ENCODE measurements at regions not wholly inside any gene's neighbourhood (a gene's known extent, or its start where the extent isn't known, plus 50 kb on each side); places are given as distances from the start of the nearest gene placed in this dataset.

- no peak overlapping the region for H3K27ac ChIP-seq (ENCODE audit: low read length)
- no peak overlapping the region for H3K4me3 ChIP-seq (ENCODE audit: control insufficient read depth in 1 of 2, extremely low read depth in 1 of 2, low read length in 1 of 2)
- no peaks in the 10 kb centered on the region for H3K36me3 Mint-ChIP-seq
- 60% methylated on average over 3 of the region's 5 CpGs for WGBS (ENCODE audit: insufficient coverage)
- peaks cover 4 to 19% (median 18%) of the 10 kb centered on the region in 3 donors for H3K9me3 Mint-ChIP-seq
- no peak for DNase-seq
- no peak overlapping the region for H3K4me3 Mint-ChIP-seq
- H3K36me3 ChIP-seq (ENCODE audit: control insufficient read depth in 2 of 2, extremely low read depth in 1 of 2, insufficient read depth in 1 of 2, low read length in 1 of 2): no peaks in the 10 kb centered on the region
- no peak for ATAC-seq (replicated peaks in 1 of 4)
- H3K27me3 Mint-ChIP-seq: no peaks in the 10 kb centered on the region
- H3K9me3 ChIP-seq: no peaks in the 10 kb centered on the region
- no peak overlapping the region for H3K27ac Mint-ChIP-seq
- ChIA-PET CTCF (no interaction called here), POLR2A (no interaction called here)
- no peaks in the 10 kb centered on the region for H3K4me1 ChIP-seq (ENCODE audit: control insufficient read depth in 1 of 2, extremely low read depth in 1 of 2, insufficient read depth in 2 of 2, low read length in 2 of 2)
- no peaks in the 10 kb centered on the region for H3K27me3 ChIP-seq (replicated peaks in 1 of 2; ENCODE audit: control insufficient read depth in 2 of 2, extremely low read depth in 1 of 2, insufficient read depth in 2 of 2, low read length in 1 of 2)
- H3K4me1 Mint-ChIP-seq: no peaks in the 10 kb centered on the region
These were observed 611.8 kb downstream of the TNS3 start for GRCh38 chr7:46970131-46970430.

GRCh38 chr7:46969303-46970130 lies 612.4 kb downstream of the TNS3 start:
- Mint-ChIP-seq H3K36me3 (no peaks in the 10 kb centered on the region), H3K9me3 (peaks cover 9 to 25% (median 24%) of the 10 kb centered on the region in 3 donors), H3K4me1 (no peaks in the 10 kb centered on the region), H3K4me3 (no peak overlapping the region), H3K27ac (no peak overlapping the region), H3K27me3 (no peaks in the 10 kb centered on the region)
- Histone ChIP-seq H3K36me3 (ENCODE audit: control insufficient read depth in 2 of 2, extremely low read depth in 1 of 2, insufficient read depth in 1 of 2, low read length in 1 of 2) (no peaks in the 10 kb centered on the region), H3K27ac (ENCODE audit: low read length) (no peak overlapping the region), H3K9me3 (no peaks in the 10 kb centered on the region), H3K4me3 (ENCODE audit: control insufficient read depth in 1 of 2, extremely low read depth in 1 of 2, low read length in 1 of 2) (no peak overlapping the region), H3K4me1 (ENCODE audit: control insufficient read depth in 1 of 2, extremely low read depth in 1 of 2, insufficient read depth in 2 of 2, low read length in 2 of 2) (no peaks in the 10 kb centered on the region), H3K27me3 (replicated peaks in 1 of 2; ENCODE audit: control insufficient read depth in 2 of 2, extremely low read depth in 1 of 2, insufficient read depth in 2 of 2, low read length in 1 of 2) (no peaks in the 10 kb centered on the region)
- ChIA-PET CTCF (no interaction called here), POLR2A (interaction anchor here in 1 of 2 donors (0.7 kb wide), 1 partner anchor 11 kb away, joined by 3 read pairs; no protein-coding TSS in a partner anchor)
- ATAC-seq (replicated peaks in 1 of 4): no peak
- no peak for DNase-seq
- 85% methylated on average over 4 of the region's 12 CpGs for WGBS (ENCODE audit: insufficient coverage)

GRCh38 chr7:46968003-46968402 lies 613.9 kb downstream of the TNS3 start:
- H3K27me3 ChIP-seq (replicated peaks in 1 of 2; ENCODE audit: control insufficient read depth in 2 of 2, extremely low read depth in 1 of 2, insufficient read depth in 2 of 2, low read length in 1 of 2): no peaks in the 10 kb centered on the region
- H3K36me3 ChIP-seq (ENCODE audit: control insufficient read depth in 2 of 2, extremely low read depth in 1 of 2, insufficient read depth in 1 of 2, low read length in 1 of 2): no peaks in the 10 kb centered on the region
- H3K9me3 ChIP-seq: peaks cover 4% of the 10 kb centered on the region
- no peak for DNase-seq
- ChIA-PET CTCF (no interaction called here), POLR2A (no interaction called here)
- Mint-ChIP-seq H3K27me3 (no peaks in the 10 kb centered on the region), H3K27ac (no peak overlapping the region), H3K9me3 (peaks cover 12 to 38% (median 36%) of the 10 kb centered on the region in 3 donors), H3K4me3 (no peak overlapping the region), H3K36me3 (no peaks in the 10 kb centered on the region), H3K4me1 (no peaks in the 10 kb centered on the region)
- H3K4me1 ChIP-seq (ENCODE audit: control insufficient read depth in 1 of 2, extremely low read depth in 1 of 2, insufficient read depth in 2 of 2, low read length in 2 of 2): no peaks in the 10 kb centered on the region
- no peak for ATAC-seq (replicated peaks in 1 of 4)
- H3K4me3 ChIP-seq (ENCODE audit: control insufficient read depth in 1 of 2, extremely low read depth in 1 of 2, low read length in 1 of 2): no peak overlapping the region
- no CpG with 5 or more reads among the region's 1 CpG for WGBS (ENCODE audit: insufficient coverage)
- no peak overlapping the region for H3K27ac ChIP-seq (ENCODE audit: low read length)

- Histone ChIP-seq H3K4me1 (ENCODE audit: control insufficient read depth in 1 of 2, extremely low read depth in 1 of 2, insufficient read depth in 2 of 2, low read length in 2 of 2) (no peaks in the 10 kb centered on the region), H3K36me3 (ENCODE audit: control insufficient read depth in 2 of 2, extremely low read depth in 1 of 2, insufficient read depth in 1 of 2, low read length in 1 of 2) (no peaks in the 10 kb centered on the region), H3K4me3 (ENCODE audit: control insufficient read depth in 1 of 2, extremely low read depth in 1 of 2, low read length in 1 of 2) (no peak overlapping the region), H3K27me3 (replicated peaks in 1 of 2; ENCODE audit: control insufficient read depth in 2 of 2, extremely low read depth in 1 of 2, insufficient read depth in 2 of 2, low read length in 1 of 2) (no peaks in the 10 kb centered on the region), H3K9me3 (peaks cover 4% of the 10 kb centered on the region), H3K27ac (ENCODE audit: low read length) (no peak overlapping the region)
- no peak for DNase-seq
- ChIA-PET POLR2A (no interaction called here), CTCF (no interaction called here)
- Mint-ChIP-seq H3K9me3 (peaks cover 15 to 54% (median 35%) of the 10 kb centered on the region in 3 donors), H3K4me3 (no peak overlapping the region), H3K27ac (no peak overlapping the region), H3K36me3 (no peaks in the 10 kb centered on the region), H3K27me3 (no peaks in the 10 kb centered on the region), H3K4me1 (no peaks in the 10 kb centered on the region)
- ATAC-seq (replicated peaks in 1 of 4): no peak
These were observed 618.2 kb downstream of the TNS3 start for GRCh38 chr7:46963719-46964118.

GRCh38 chr7:46960970-46961369 lies 620.9 kb downstream of the TNS3 start:
- Histone ChIP-seq H3K27me3 (replicated peaks in 1 of 2; ENCODE audit: control insufficient read depth in 2 of 2, extremely low read depth in 1 of 2, insufficient read depth in 2 of 2, low read length in 1 of 2) (no peaks in the 10 kb centered on the region), H3K36me3 (ENCODE audit: control insufficient read depth in 2 of 2, extremely low read depth in 1 of 2, insufficient read depth in 1 of 2, low read length in 1 of 2) (no peaks in the 10 kb centered on the region), H3K9me3 (peaks cover 4% of the 10 kb centered on the region), H3K27ac (ENCODE audit: low read length) (no peak overlapping the region), H3K4me3 (ENCODE audit: control insufficient read depth in 1 of 2, extremely low read depth in 1 of 2, low read length in 1 of 2) (no peak overlapping the region), H3K4me1 (ENCODE audit: control insufficient read depth in 1 of 2, extremely low read depth in 1 of 2, insufficient read depth in 2 of 2, low read length in 2 of 2) (no peaks in the 10 kb centered on the region)
- DNase-seq (no peak), ATAC-seq (replicated peaks in 1 of 4) (no peak)
- H3K4me1 Mint-ChIP-seq: no peaks in the 10 kb centered on the region
- WGBS (ENCODE audit: insufficient coverage): no CpG with 5 or more reads among the region's 3 CpGs
- H3K27me3 Mint-ChIP-seq: no peaks in the 10 kb centered on the region
- no peak overlapping the region for H3K4me3 Mint-ChIP-seq
- no peak overlapping the region for H3K27ac Mint-ChIP-seq
- peaks cover 15 to 48% (median 29%) of the 10 kb centered on the region in 3 donors for H3K9me3 Mint-ChIP-seq
- ChIA-PET CTCF (no interaction called here), POLR2A (no interaction called here)
- no peaks in the 10 kb centered on the region for H3K36me3 Mint-ChIP-seq

- Mint-ChIP-seq H3K4me3 (no peak overlapping the region), H3K36me3 (no peaks in the 10 kb centered on the region), H3K9me3 (peaks cover 3 to 16% (median 7%) of the 10 kb centered on the region in 3 donors), H3K27ac (no peak overlapping the region), H3K27me3 (no peaks in the 10 kb centered on the region), H3K4me1 (no peaks in the 10 kb centered on the region)
- Histone ChIP-seq H3K4me1 (ENCODE audit: control insufficient read depth in 1 of 2, extremely low read depth in 1 of 2, insufficient read depth in 2 of 2, low read length in 2 of 2) (no peaks in the 10 kb centered on the region), H3K36me3 (ENCODE audit: control insufficient read depth in 2 of 2, extremely low read depth in 1 of 2, insufficient read depth in 1 of 2, low read length in 1 of 2) (no peaks in the 10 kb centered on the region), H3K27ac (ENCODE audit: low read length) (no peak overlapping the region), H3K9me3 (no peaks in the 10 kb centered on the region), H3K4me3 (ENCODE audit: control insufficient read depth in 1 of 2, extremely low read depth in 1 of 2, low read length in 1 of 2) (no peak overlapping the region), H3K27me3 (replicated peaks in 1 of 2; ENCODE audit: control insufficient read depth in 2 of 2, extremely low read depth in 1 of 2, insufficient read depth in 2 of 2, low read length in 1 of 2) (no peaks in the 10 kb centered on the region)
- WGBS (ENCODE audit: insufficient coverage): 75% methylated on average over 2 of the region's 5 CpGs
- ATAC-seq (replicated peaks in 1 of 4) (no peak), DNase-seq (no peak)
- ChIA-PET POLR2A (no interaction called here), CTCF (no interaction called here)
These were observed 624.7 kb downstream of the TNS3 start for GRCh38 chr7:46957195-46957594.

GRCh38 chr7:46955531-46955930 lies 626.4 kb downstream of the TNS3 start:
- Histone ChIP-seq H3K27me3 (replicated peaks in 1 of 2; ENCODE audit: control insufficient read depth in 2 of 2, extremely low read depth in 1 of 2, insufficient read depth in 2 of 2, low read length in 1 of 2) (no peaks in the 10 kb centered on the region), H3K27ac (ENCODE audit: low read length) (no peak overlapping the region), H3K4me1 (ENCODE audit: control insufficient read depth in 1 of 2, extremely low read depth in 1 of 2, insufficient read depth in 2 of 2, low read length in 2 of 2) (no peaks in the 10 kb centered on the region), H3K4me3 (ENCODE audit: control insufficient read depth in 1 of 2, extremely low read depth in 1 of 2, low read length in 1 of 2) (no peak overlapping the region), H3K36me3 (ENCODE audit: control insufficient read depth in 2 of 2, extremely low read depth in 1 of 2, insufficient read depth in 1 of 2, low read length in 1 of 2) (no peaks in the 10 kb centered on the region), H3K9me3 (no peaks in the 10 kb centered on the region)
- CTCF ChIA-PET: no interaction called here
- DNase-seq (no peak), ATAC-seq (replicated peaks in 1 of 4) (no peak)
- Mint-ChIP-seq H3K4me1 (no peaks in the 10 kb centered on the region), H3K9me3 (peaks cover 3 to 11% (median 3%) of the 10 kb centered on the region in 3 donors), H3K36me3 (no peaks in the 10 kb centered on the region), H3K27ac (no peak overlapping the region), H3K27me3 (no peaks in the 10 kb centered on the region), H3K4me3 (no peak overlapping the region)
- 100% methylated on average over 2 of the region's 2 CpGs for whole genome bisulfite sequencing (ENCODE audit: insufficient coverage)
- POLR2A ChIA-PET: no interaction called here

All from T-cell (primary cell).